ENCODE measurements at regions not wholly inside any gene's neighbourhood (a gene's known extent, or its start where the extent isn't known, plus 50 kb on each side); places are given as distances from the start of the nearest gene placed in this dataset.

- no peak overlapping the region for H3K4me3 ChIP-seq (ENCODE audit: low read length)
- no peaks in the 10 kb centered on the region for H3K79me2 ChIP-seq (ENCODE audit: low read length)
- no peak overlapping the region for H3K27ac ChIP-seq (ENCODE audit: low read length)
- no peak overlapping the region for H2AFZ ChIP-seq (ENCODE audit: low read length)
- no peaks in the 10 kb centered on the region for H3K4me1 ChIP-seq (ENCODE audit: low read length)
- no peak for TF ChIP-seq EZH2 (optimal IDR thresholded peaks at IDR 0.05; ENCODE audit: low read depth, low read length)
- TF ChIP-seq CTCF (IDR thresholded peaks at IDR 0.05; ENCODE audit: low read length), result no peak
- TF ChIP-seq EZH2phosphoT487 (IDR thresholded peaks at IDR 0.05; ENCODE audit: low read length), result no peak
- no peaks in the 10 kb centered on the region for H3K9me3 ChIP-seq (replicated peaks; ENCODE audit: insufficient read depth, low read length)
- H3K9me2 ChIP-seq (replicated peaks; ENCODE audit: insufficient read depth, low read length), result no peaks in the 10 kb centered on the region
- H4K20me1 ChIP-seq (ENCODE audit: insufficient read depth, low read length), result no peaks in the 10 kb centered on the region
- DNase-seq, result no peak
- no peak overlapping the region for H3K4me2 ChIP-seq (ENCODE audit: low read depth, low read length)
- no peaks in the 10 kb centered on the region for H3K36me3 ChIP-seq (replicated peaks; ENCODE audit: insufficient read depth, low read length)
- H3K9ac ChIP-seq (ENCODE audit: low read length), result no peak overlapping the region
- no peaks in the 10 kb centered on the region for H3K27me3 ChIP-seq (replicated peaks; ENCODE audit: insufficient read depth, low read length)
- no peaks in the 10 kb centered on the region for H3F3A ChIP-seq (ENCODE audit: insufficient read depth, low read length)
These were observed 218.8 kb downstream of the BTG1 start for GRCh38 chr12:91926848-91927247.

DNA sequence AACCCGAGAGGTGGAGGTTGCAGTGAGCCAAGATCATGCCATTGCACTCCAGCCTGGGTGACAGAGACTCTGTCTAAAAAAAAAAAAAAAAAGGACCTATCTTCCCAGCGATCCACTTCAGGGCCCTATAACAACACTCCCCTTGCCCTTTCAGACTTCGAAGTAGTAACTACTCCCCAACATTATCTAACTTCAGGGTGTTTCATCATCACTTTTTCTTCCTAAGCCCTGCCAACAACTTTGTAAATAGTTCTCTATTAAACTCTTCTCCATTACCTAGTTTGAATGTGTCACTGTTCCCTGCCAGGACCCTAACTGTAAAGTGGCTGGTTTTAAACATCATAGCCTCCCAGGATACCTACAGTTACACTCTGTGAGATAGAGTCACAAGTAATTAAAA, 220.8 kb downstream of the BTG1 start:
- Histone ChIP-seq H3K27ac (ENCODE audit: low read length) (no peak overlapping the region), H3K4me1 (ENCODE audit: low read length) (no peaks in the 10 kb centered on the region), H3F3A (ENCODE audit: insufficient read depth, low read length) (no peaks in the 10 kb centered on the region), H3K9me2 (replicated peaks; ENCODE audit: insufficient read depth, low read length) (no peaks in the 10 kb centered on the region), H3K9me3 (replicated peaks; ENCODE audit: insufficient read depth, low read length) (no peaks in the 10 kb centered on the region), H3K79me2 (ENCODE audit: low read length) (no peaks in the 10 kb centered on the region), H2AFZ (ENCODE audit: low read length) (no peak overlapping the region), H3K36me3 (replicated peaks; ENCODE audit: insufficient read depth, low read length) (no peaks in the 10 kb centered on the region), H3K4me3 (ENCODE audit: low read length) (no peak overlapping the region), H4K20me1 (ENCODE audit: insufficient read depth, low read length) (no peaks in the 10 kb centered on the region), H3K9ac (ENCODE audit: low read length) (no peak overlapping the region), H3K4me2 (ENCODE audit: low read depth, low read length) (no peak overlapping the region), H3K27me3 (replicated peaks; ENCODE audit: insufficient read depth, low read length) (no peaks in the 10 kb centered on the region)
- no peak for DNase-seq
- TF ChIP-seq EZH2 (optimal IDR thresholded peaks at IDR 0.05; ENCODE audit: low read depth, low read length), result no peak
- no peak for TF ChIP-seq CTCF (IDR thresholded peaks at IDR 0.05; ENCODE audit: low read length)
- TF ChIP-seq EZH2phosphoT487 (IDR thresholded peaks at IDR 0.05; ENCODE audit: low read length), result no peak

DNA sequence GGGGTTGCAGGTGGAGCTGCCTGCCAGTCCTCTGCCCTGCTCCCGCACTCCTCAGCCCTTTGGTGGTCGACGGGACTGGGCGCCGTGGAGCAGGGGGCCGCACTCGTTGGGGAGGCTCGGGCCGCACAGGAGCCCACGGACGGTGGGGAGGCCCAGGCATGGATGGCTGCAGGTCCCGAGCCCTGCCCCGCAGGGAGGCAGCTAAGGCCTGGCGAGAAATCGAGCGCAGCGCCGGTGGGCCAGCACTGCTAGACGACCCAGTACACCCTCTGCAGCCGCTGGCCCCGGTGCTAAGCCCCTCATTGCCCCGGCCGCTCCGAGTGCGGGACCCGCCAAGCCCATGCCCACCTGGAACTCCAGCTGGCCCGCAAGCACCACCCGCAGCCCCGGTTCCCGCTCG, 221.8 kb downstream of the BTG1 start:
- H3F3A ChIP-seq (ENCODE audit: insufficient read depth, low read length), result no peaks in the 10 kb centered on the region
- no peaks in the 10 kb centered on the region for H3K9me2 ChIP-seq (replicated peaks; ENCODE audit: insufficient read depth, low read length)
- H3K4me1 ChIP-seq (ENCODE audit: low read length), result no peaks in the 10 kb centered on the region
- no peaks in the 10 kb centered on the region for H3K36me3 ChIP-seq (replicated peaks; ENCODE audit: insufficient read depth, low read length)
- H2AFZ ChIP-seq (ENCODE audit: low read length), result no peak overlapping the region
- no peaks in the 10 kb centered on the region for H3K79me2 ChIP-seq (ENCODE audit: low read length)
- H3K27me3 ChIP-seq (replicated peaks; ENCODE audit: insufficient read depth, low read length), result no peaks in the 10 kb centered on the region
- no peak overlapping the region for H3K4me2 ChIP-seq (ENCODE audit: low read depth, low read length)
- no peak for DNase-seq
- H4K20me1 ChIP-seq (ENCODE audit: insufficient read depth, low read length), result no peaks in the 10 kb centered on the region
- no peak overlapping the region for H3K9ac ChIP-seq (ENCODE audit: low read length)
- H3K27ac ChIP-seq (ENCODE audit: low read length), result no peak overlapping the region
- TF ChIP-seq EZH2 (optimal IDR thresholded peaks at IDR 0.05; ENCODE audit: low read depth, low read length), result no peak
- no peak for TF ChIP-seq EZH2phosphoT487 (IDR thresholded peaks at IDR 0.05; ENCODE audit: low read length)
- no peak for TF ChIP-seq CTCF (IDR thresholded peaks at IDR 0.05; ENCODE audit: low read length)
- H3K4me3 ChIP-seq (ENCODE audit: low read length), result no peak overlapping the region
- H3K9me3 ChIP-seq (replicated peaks; ENCODE audit: insufficient read depth, low read length), result no peaks in the 10 kb centered on the region
